ENCODE measurements at regions not wholly inside any gene's neighbourhood (a gene's known extent, or its start where the extent isn't known, plus 50 kb on each side); places are given as distances from the start of the nearest gene placed in this dataset.

DNA sequence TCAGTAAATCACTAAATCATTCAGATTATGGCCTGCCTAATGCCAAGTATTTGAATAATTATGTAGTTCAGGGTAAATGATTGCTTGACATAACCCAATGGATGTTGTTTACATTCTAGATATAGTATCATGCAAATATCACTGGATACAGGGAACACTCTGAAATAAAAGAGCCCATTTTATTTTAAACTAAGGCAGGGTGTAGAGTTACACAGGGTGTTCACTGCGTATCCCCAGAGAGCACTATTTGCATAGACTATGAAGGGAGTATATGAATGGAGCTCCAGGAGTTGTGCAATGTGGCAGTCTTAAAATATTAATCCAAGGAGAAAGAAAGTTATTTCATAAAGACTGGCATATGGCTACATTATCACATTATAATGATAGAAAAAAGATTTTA is 701.1 kb upstream of the KLHL29 start:
- TF ChIP-seq, protein P1, sequence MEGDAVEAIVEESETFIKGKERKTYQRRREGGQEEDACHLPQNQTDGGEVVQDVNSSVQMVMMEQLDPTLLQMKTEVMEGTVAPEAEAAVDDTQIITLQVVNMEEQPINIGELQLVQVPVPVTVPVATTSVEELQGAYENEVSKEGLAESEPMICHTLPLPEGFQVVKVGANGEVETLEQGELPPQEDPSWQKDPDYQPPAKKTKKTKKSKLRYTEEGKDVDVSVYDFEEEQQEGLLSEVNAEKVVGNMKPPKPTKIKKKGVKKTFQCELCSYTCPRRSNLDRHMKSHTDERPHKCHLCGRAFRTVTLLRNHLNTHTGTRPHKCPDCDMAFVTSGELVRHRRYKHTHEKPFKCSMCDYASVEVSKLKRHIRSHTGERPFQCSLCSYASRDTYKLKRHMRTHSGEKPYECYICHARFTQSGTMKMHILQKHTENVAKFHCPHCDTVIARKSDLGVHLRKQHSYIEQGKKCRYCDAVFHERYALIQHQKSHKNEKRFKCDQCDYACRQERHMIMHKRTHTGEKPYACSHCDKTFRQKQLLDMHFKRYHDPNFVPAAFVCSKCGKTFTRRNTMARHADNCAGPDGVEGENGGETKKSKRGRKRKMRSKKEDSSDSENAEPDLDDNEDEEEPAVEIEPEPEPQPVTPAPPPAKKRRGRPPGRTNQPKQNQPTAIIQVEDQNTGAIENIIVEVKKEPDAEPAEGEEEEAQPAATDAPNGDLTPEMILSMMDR (IDR thresholded peaks at IDR 0.05; ENCODE audit: low read depth, low read length, poor library complexity, severe bottlenecking), result no peak
- TF ChIP-seq EZH2phosphoT487 (IDR thresholded peaks at IDR 0.05; ENCODE audit: borderline replicate concordance, low read length), result no peak
